Neural progenitor cell (in vitro differentiated cells): ENCODE measurements at regions not wholly inside any gene's neighbourhood (a gene's known extent, or its start where the extent isn't known, plus 50 kb on each side); places are given as distances from the start of the nearest gene placed in this dataset.

ENCODE experiments used
- CTCF ChIP-seq: fragments of 200-600 bp; sonication (generic); IDR thresholded peaks from 2 replicates; pipeline ENCODE4 v1.5.1; 2017; ENCODE audit warnings: antibody characterized with exemption, mild to moderate bottlenecking
- EZH2 ChIP-seq: fragments of 200-600 bp; sonication (generic); IDR thresholded peaks from 2 replicates; pipeline ENCODE4 v1.6.1; 2017; ENCODE audit warnings: antibody characterized with exemption, mild to moderate bottlenecking, moderate library complexity

DNA sequence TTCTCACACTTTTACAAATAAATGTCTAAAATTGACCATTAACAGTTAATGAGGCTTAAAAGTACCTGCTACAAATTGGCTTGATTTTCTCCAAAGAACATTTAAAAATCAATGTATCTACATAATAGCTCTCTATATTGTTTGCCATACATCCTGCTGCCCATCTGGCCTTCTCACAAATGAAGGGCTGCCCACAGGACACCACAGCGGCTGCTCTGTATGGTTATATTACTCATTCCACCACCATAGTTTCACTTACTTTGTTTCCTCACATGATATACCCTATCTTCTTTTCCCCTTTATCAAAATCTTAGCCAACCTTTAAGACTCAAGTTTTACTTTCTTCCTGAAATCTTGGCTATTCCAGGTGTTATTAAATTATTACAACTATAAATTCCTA, 407.7 kb upstream of the HTR1E start:
- no peak for TF ChIP-seq CTCF
- no peak for TF ChIP-seq EZH2
